H1 (cell line): ENCODE measurements at regions not wholly inside any gene's neighbourhood (a gene's known extent, or its start where the extent isn't known, plus 50 kb on each side); places are given as distances from the start of the nearest gene placed in this dataset.

Source experiments
- CTCF ChIA-PET: fragments of 300-600 bp; sonication (Branson Sonifier 250); formaldehyde crosslinking; loops from one replicate; lab custom pipeline; 2021; ENCODE audit not compliant: partially characterized antibody; lab: Charles Lee
- POLR2A ChIA-PET: fragments of 300-600 bp; sonication (Branson Sonifier 250); formaldehyde crosslinking; loops from one replicate; lab custom pipeline; 2021; ENCODE audit warnings: inconsistent platforms; ENCODE audit not compliant: partially characterized antibody; lab: Charles Lee
- DNase-seq, 2 experiments: peaks; one replicate each; pipeline versions ENCODE4 v3.0.0 to v3.0.0-alpha.2; 2010 to 2022; ENCODE audit warnings: low spot score in 2 of 2, low read depth in 1 of 2, mixed read lengths in 1 of 2
- FAIRE-seq: peaks from 2 replicates; lab custom pipeline; 2011; peaks lifted over from hg19 to GRCh38; lab: Jason Lieb, UNC
- H2AFZ ChIP-seq: 2 replicates; pipeline ENCODE4 v1.8.1; 2012; ENCODE audit warnings: low read length, inconsistent platforms
- H2AK5ac ChIP-seq: 2 replicates; pipeline ENCODE4 v1.6.1; 2013; ENCODE audit warnings: low read depth, low read length
- H2BK120ac ChIP-seq: replicated peaks from 2 replicates; pipeline ENCODE3; 2013; ENCODE audit warnings: low read depth, low read length, inconsistent platforms
- H2BK12ac ChIP-seq: 2 replicates; pipeline ENCODE4 v1.6.1; 2013; ENCODE audit warnings: low read depth, low read length
- H2BK15ac ChIP-seq: 2 replicates; pipeline ENCODE4 v1.6.1; 2013; ENCODE audit warnings: low read length
- H2BK20ac ChIP-seq: 2 replicates; pipeline ENCODE4 v1.6.1; 2013; ENCODE audit warnings: low read length
- H2BK5ac ChIP-seq: 2 replicates; pipeline ENCODE4 v1.6.1; 2013; ENCODE audit warnings: low read depth, low read length
- H3K14ac ChIP-seq: 2 replicates; pipeline ENCODE4 v1.6.1; 2013; ENCODE audit warnings: inconsistent platforms; ENCODE audit not compliant: insufficient read length
- H3K18ac ChIP-seq: 2 replicates; pipeline ENCODE4 v1.6.1; 2013; ENCODE audit warnings: low read length; ENCODE audit errors: extremely low read depth
- H3K23ac ChIP-seq: 2 replicates; pipeline ENCODE4 v1.6.1; 2013; ENCODE audit warnings: inconsistent platforms; ENCODE audit not compliant: insufficient read length
- H3K23me2 ChIP-seq: 2 replicates; pipeline ENCODE4 v1.6.1; 2013; ENCODE audit warnings: low read depth, low read length
- H3K27ac ChIP-seq: 2 replicates; pipeline ENCODE4 v1.6.1; 2011; ENCODE audit warnings: low read depth, low read length, inconsistent platforms
- H3K27me3 ChIP-seq, 4 experiments: replicated peaks in 1 of 4; 1 replicate in 1 of 4; 2 replicates in 3 of 4; pipeline versions ENCODE4 v1.6.1 to v1.8.1; 2011 to 2013; ENCODE audit warnings: low read length in 3 of 4, mild to moderate bottlenecking in 3 of 4, inconsistent platforms in 2 of 4, mixed read lengths in 2 of 4, moderate library complexity in 1 of 4; ENCODE audit not compliant: control insufficient read depth in 3 of 4, insufficient read depth in 3 of 4; ENCODE audit errors: extremely low read depth in 1 of 4
- H3K36me3 ChIP-seq, 4 experiments: 2 replicates each; pipeline versions ENCODE4 v1.6.1 to v1.8.1; 2011 to 2013; ENCODE audit warnings: mild to moderate bottlenecking in 4 of 4, low read length in 3 of 4, moderate library complexity in 2 of 4, control low read depth in 1 of 4, inconsistent platforms in 1 of 4; ENCODE audit not compliant: insufficient read depth in 4 of 4, control insufficient read depth in 2 of 4
- H3K4ac ChIP-seq: replicated peaks from 2 replicates; pipeline ENCODE3; 2013; ENCODE audit warnings: low read length, low read depth, mixed read lengths, inconsistent platforms; ENCODE audit not compliant: insufficient read length
- H3K4me1 ChIP-seq, 4 experiments: replicated peaks in 1 of 4; 1 replicate in 1 of 4; 2 replicates in 3 of 4; pipeline versions ENCODE4 v1.6.1 to v1.8.1; 2011 to 2013; ENCODE audit warnings: low read length in 3 of 4, inconsistent platforms in 2 of 4, mixed read lengths in 1 of 4; ENCODE audit not compliant: insufficient read depth in 4 of 4, control insufficient read depth in 3 of 4
- H3K4me2 ChIP-seq, 2 experiments: 2 replicates each; pipeline versions ENCODE4 v1.6.1 to v1.8.1; 2011 to 2013; ENCODE audit warnings: low read depth in 2 of 2, low read length in 2 of 2, control low read depth in 1 of 2, inconsistent platforms in 1 of 2, mild to moderate bottlenecking in 1 of 2; ENCODE audit not compliant: insufficient read depth in 1 of 2
- H3K4me3 ChIP-seq, 4 experiments: fragments of 200-600, 300-600 bp in 1 of 4; sonication (generic), shearing (Covaris generic), sonication (Bioruptor Twin) in 1 of 4; 2 replicates each; pipeline versions ENCODE4 v1.5.1 to v1.8.1; 2011 to 2016; ENCODE audit warnings: low read length in 4 of 4, low read depth in 3 of 4, control low read depth in 2 of 4, inconsistent platforms in 2 of 4, mild to moderate bottlenecking in 2 of 4, mixed read lengths in 1 of 4, moderate library complexity in 1 of 4; ENCODE audit not compliant: insufficient read depth in 2 of 4; ENCODE audit errors: extremely low read depth in 1 of 4
- H3K56ac ChIP-seq: replicated peaks from 2 replicates; pipeline ENCODE3; 2013; ENCODE audit warnings: low read depth, mild to moderate bottlenecking, mixed read lengths, low read length, inconsistent platforms; ENCODE audit not compliant: insufficient read length
- H3K79me1 ChIP-seq: 2 replicates; pipeline ENCODE4 v1.6.1; 2013; ENCODE audit warnings: low read depth, low read length, control low read depth
- H3K79me2 ChIP-seq, 2 experiments: 2 replicates each; pipeline versions ENCODE4 v1.6.1 to v1.8.1; 2012 to 2013; ENCODE audit warnings: low read length in 2 of 2, mild to moderate bottlenecking in 2 of 2, inconsistent platforms in 1 of 2; ENCODE audit not compliant: insufficient read depth in 2 of 2, control insufficient read depth in 1 of 2
- H3K9ac ChIP-seq, 4 experiments: replicated peaks in 1 of 4; 1 replicate in 1 of 4; 2 replicates in 3 of 4; pipeline versions ENCODE4 v1.6.1 to v1.8.1; 2011 to 2013; ENCODE audit warnings: low read depth in 3 of 4, low read length in 3 of 4, control low read depth in 2 of 4, mild to moderate bottlenecking in 2 of 4, moderate library complexity in 2 of 4, inconsistent platforms in 1 of 4; ENCODE audit errors: extremely low read depth in 1 of 4
- H3K9me3 ChIP-seq, 2 experiments: 2 replicates each; pipeline versions ENCODE4 v1.6.1 to v1.8.1; 2012 to 2013; ENCODE audit warnings: mild to moderate bottlenecking in 2 of 2, moderate library complexity in 2 of 2, control low read depth in 1 of 2, inconsistent platforms in 1 of 2, low read depth in 1 of 2, low read length in 1 of 2, mixed read lengths in 1 of 2; ENCODE audit not compliant: insufficient read depth in 2 of 2
- H4K20me1 ChIP-seq, 2 experiments: replicated peaks in 1 of 2; 2 replicates each; pipeline versions ENCODE3 to v1.8.1; 2011 to 2013; ENCODE audit warnings: inconsistent platforms in 2 of 2, low read length in 2 of 2, mild to moderate bottlenecking in 1 of 2; ENCODE audit not compliant: insufficient read depth in 2 of 2, control insufficient read depth in 1 of 2
- H4K5ac ChIP-seq: 2 replicates; pipeline ENCODE4 v1.6.1; 2013; ENCODE audit warnings: low read length, low read depth, mixed read lengths, inconsistent platforms; ENCODE audit not compliant: insufficient read length
- H4K8ac ChIP-seq: 2 replicates; pipeline ENCODE4 v1.8.0; 2013; ENCODE audit warnings: mild to moderate bottlenecking, moderate library complexity, low read length, inconsistent platforms; ENCODE audit not compliant: insufficient read depth; ENCODE audit errors: extremely low read depth
- H4K91ac ChIP-seq: replicated peaks from 2 replicates; pipeline ENCODE3; 2013; ENCODE audit warnings: low read length, mixed read lengths, inconsistent platforms; ENCODE audit not compliant: insufficient read length
- CHD7 ChIP-seq: fragments of 300-600 bp; sonication (generic); IDR thresholded peaks from 2 replicates; pipeline ENCODE4 v1.7.1; 2012; ENCODE audit warnings: low read length, moderate library complexity, mild to moderate bottlenecking, inconsistent platforms; ENCODE audit not compliant: insufficient replicate concordance
- WGBS, 2 experiments: shearing (Covaris generic) in 1 of 2; methylation state at CpG; one replicate each; pipeline versions ENCODE4 v1.1.6 to v1.1.7; 2013 to 2015; ENCODE audit warnings: low lambda C conversion rate in 2 of 2, mixed read lengths in 2 of 2, inconsistent platforms in 1 of 2, low coverage in 1 of 2, missing lambda C conversion rate in 1 of 2; ENCODE audit not compliant: insufficient replicate concordance in 2 of 2, insufficient coverage in 1 of 2, insufficient read length in 1 of 2; ENCODE audit errors: extremely low coverage in 1 of 2, missing lambda C conversion rate in 1 of 2; 5-methylcytosine and 5-hydroxymethylcytosine counted together

- no peak overlapping the region for H3K4me3 ChIP-seq
- no peaks in the 10 kb centered on the region; a peak in 1 of 7 replicates for H3K4me1 ChIP-seq
- no peaks in the 10 kb centered on the region for H3K27me3 ChIP-seq
- no peak overlapping the region for H2BK12ac ChIP-seq
- no peak overlapping the region for H2BK120ac ChIP-seq
- 85% methylated on average over 1 of the region's 1 CpG; no CpG with 5 or more reads in 1 of the 2 experiments for WGBS, 2 experiments
- no peak overlapping the region for H3K9ac ChIP-seq
- H3K79me2 ChIP-seq, result no peaks in the 10 kb centered on the region
- no peaks in the 10 kb centered on the region for H3K9me3 ChIP-seq
- no peak overlapping the region for H3K23ac ChIP-seq
- H3K18ac ChIP-seq, result no peak overlapping the region
- H3K23me2 ChIP-seq, result no peaks in the 10 kb centered on the region
- H3K79me1 ChIP-seq, result no peaks in the 10 kb centered on the region
- H2BK15ac ChIP-seq, result no peak overlapping the region
- no peak overlapping the region for H2AK5ac ChIP-seq
- no peak overlapping the region for H4K8ac ChIP-seq
- no peaks in the 10 kb centered on the region for H4K20me1 ChIP-seq
- H4K91ac ChIP-seq, result no peak overlapping the region
- no peak overlapping the region for H3K4ac ChIP-seq
- no peaks in the 10 kb centered on the region for H3K36me3 ChIP-seq
- no peak overlapping the region for H4K5ac ChIP-seq
- POLR2A ChIA-PET, result no interaction called here
- no peak for FAIRE-seq
- no peak overlapping the region for H2BK20ac ChIP-seq
- H3K4me2 ChIP-seq, result no peak overlapping the region
- no peak overlapping the region; the same call in 1 of the 2 replicates for H2AFZ ChIP-seq
- no peak overlapping the region for H3K56ac ChIP-seq
- no peak overlapping the region for H3K27ac ChIP-seq
- no peak for DNase-seq
- CTCF ChIA-PET, result interaction anchor here (0.6 to 2.3 kb wide), 5 partner anchors 9 to 30 kb away, joined by 3 to 12 read pairs (median 3); no protein-coding TSS in a partner anchor
- no peak overlapping the region for H2BK5ac ChIP-seq
- no peak overlapping the region for H3K14ac ChIP-seq
- TF ChIP-seq CHD7, result no peak
Measured at GRCh38 chr12:20142316-20142715, 226.0 kb upstream of the PDE3A start.
